Activated naive CD8-positive, alpha-beta T cell treated with anti-CD3 and anti-CD28 coated beads for 36 hours (primary cell): ENCODE measurements at regions not wholly inside any gene's neighbourhood (a gene's known extent, or its start where the extent isn't known, plus 50 kb on each side); places are given as distances from the start of the nearest gene placed in this dataset.
"Not testable (repeated sequence)": the region's sequence is repeated elsewhere in the genome, so short reads cannot be mapped to it uniquely, and the experiment has no call there.

Source experiments
- DNase-seq: peaks from one replicate; pipeline ENCODE4 v3.0.0; 2021
- H3K27ac Mint-ChIP-seq: one replicate; pipeline ENCODE4 v1.8.0; 2022; ENCODE audit warnings: mild to moderate bottlenecking, moderate library complexity, mixed read lengths
- H3K27me3 Mint-ChIP-seq: one replicate; pipeline ENCODE4 v1.8.0; 2022; ENCODE audit warnings: mild to moderate bottlenecking, mixed read lengths
- H3K36me3 Mint-ChIP-seq: one replicate; pipeline ENCODE4 v1.8.0; 2021; ENCODE audit warnings: mild to moderate bottlenecking, mixed read lengths
- H3K4me1 Mint-ChIP-seq: one replicate; pipeline ENCODE4 v1.8.0; 2021; ENCODE audit warnings: mixed read lengths
- H3K4me3 Mint-ChIP-seq: one replicate; pipeline ENCODE4 v1.8.0; 2022; ENCODE audit warnings: mild to moderate bottlenecking, moderate library complexity, mixed read lengths
- H3K9me3 Mint-ChIP-seq: one replicate; pipeline ENCODE4 v1.8.0; 2022; ENCODE audit warnings: mixed read lengths

DNA sequence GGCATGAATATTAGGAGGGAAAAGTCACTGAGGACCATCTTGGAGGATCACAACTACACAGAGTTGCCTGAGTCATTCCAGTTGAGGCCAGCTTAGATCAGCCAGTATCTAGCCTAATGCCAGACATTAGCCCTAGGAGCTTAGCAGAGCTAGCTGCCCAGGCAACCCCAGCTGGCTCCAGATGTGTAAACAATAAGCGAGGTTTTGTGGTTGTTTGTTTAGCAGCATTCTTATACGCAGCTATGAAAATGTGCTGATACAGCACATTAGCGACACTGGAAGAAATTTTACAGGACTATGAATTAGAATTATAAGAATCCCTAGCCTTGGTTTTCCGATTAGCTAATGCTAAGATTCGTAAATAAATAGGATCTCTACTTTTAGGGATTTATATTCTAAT lies 59.3 kb downstream of the BTBD3 start:
- Mint-ChIP-seq H3K9me3 (no peaks in the 10 kb centered on the region), H3K27ac (no peak overlapping the region), H3K27me3 (no peaks in the 10 kb centered on the region), H3K36me3 (no peaks in the 10 kb centered on the region), H3K4me1 (no peaks in the 10 kb centered on the region), H3K4me3 (no peak overlapping the region)
- DNase-seq: no peak

DNA sequence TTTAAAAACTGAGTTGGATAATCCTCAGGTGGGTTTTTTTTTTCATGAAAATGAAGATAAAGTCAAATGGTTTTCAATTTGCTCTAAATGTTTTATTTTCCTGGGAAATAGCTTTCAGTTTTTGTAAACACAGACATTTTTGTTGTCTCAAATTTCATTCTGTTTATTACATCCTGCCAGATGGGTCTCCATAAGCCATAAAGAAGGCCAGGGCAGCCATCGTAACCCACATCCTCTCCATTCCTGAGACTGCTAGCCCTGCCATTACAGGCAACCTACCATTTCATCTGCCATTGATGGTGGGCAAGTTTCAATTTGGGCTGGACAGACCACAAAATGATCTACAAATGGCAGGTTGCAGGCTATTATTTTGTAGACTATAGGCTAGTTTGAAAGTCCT lies 60.8 kb downstream of the BTBD3 start:
- H3K27ac Mint-ChIP-seq: no peak overlapping the region
- H3K4me3 Mint-ChIP-seq: no peak overlapping the region
- no peaks in the 10 kb centered on the region for H3K9me3 Mint-ChIP-seq
- no peaks in the 10 kb centered on the region for H3K36me3 Mint-ChIP-seq
- no peaks in the 10 kb centered on the region for H3K27me3 Mint-ChIP-seq
- no peak for DNase-seq
- no peaks in the 10 kb centered on the region for H3K4me1 Mint-ChIP-seq

DNA sequence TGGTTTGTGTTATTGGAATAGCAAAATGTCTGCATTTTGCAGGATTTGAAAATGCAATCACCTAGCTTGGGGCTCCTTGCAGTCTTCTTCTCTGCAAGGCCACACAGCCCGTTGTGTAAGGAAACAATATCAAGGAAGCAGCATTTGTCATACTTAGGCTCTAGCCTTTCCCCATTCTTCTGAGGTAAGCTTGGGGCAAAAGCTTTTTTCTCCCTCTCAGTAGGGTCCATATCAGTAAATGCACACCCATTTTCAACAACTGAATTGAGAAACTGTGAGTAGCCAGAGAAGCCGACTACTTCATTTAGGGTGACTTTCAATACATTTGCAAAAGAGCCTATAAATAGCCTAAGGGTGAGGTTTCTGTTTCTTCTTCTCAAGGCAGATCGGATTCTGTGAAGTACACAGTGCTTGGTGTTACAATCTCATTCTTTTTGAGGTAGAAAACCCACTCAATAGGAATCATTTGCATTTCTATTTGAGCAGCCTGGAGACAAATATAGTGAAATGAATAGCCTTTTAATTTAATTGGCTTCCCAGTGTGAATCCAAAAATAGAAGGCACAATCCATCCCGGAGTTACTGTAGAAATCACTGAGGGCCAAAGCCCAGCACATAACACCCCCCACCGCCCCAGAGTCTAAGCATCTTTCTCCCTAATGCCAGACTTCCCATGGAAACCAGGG lies 61.8 kb downstream of the BTBD3 start:
- no peak overlapping the region for H3K27ac Mint-ChIP-seq
- H3K4me3 Mint-ChIP-seq: no peak overlapping the region
- H3K36me3 Mint-ChIP-seq: no peaks in the 10 kb centered on the region
- no peak for DNase-seq
- H3K27me3 Mint-ChIP-seq: peaks cover 4% of the 10 kb centered on the region
- H3K9me3 Mint-ChIP-seq: no peaks in the 10 kb centered on the region
- no peaks in the 10 kb centered on the region for H3K4me1 Mint-ChIP-seq

DNA sequence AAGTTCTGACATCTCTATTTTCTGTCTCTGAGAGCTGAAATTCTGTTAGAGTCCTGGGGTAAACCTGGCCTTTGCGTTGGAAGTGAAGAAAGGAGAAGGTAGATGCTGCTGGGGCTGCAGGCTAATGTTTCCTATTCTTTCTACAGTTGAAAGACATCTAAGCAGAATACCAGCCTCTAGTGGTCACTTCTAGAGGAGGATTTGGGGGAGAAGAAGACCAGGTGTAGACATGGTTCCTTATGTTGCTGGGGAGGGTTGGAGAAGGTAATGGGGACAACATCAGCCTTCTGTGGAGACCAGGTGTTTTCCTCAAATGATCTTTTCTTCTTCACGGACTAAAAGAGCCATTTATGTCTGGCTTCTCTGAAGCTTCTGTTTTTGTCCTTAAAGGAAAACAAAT lies 62.6 kb downstream of the BTBD3 start:
- H3K4me1 Mint-ChIP-seq: no peaks in the 10 kb centered on the region
- H3K9me3 Mint-ChIP-seq: no peaks in the 10 kb centered on the region
- no peak for DNase-seq
- H3K4me3 Mint-ChIP-seq: no peak overlapping the region
- H3K27ac Mint-ChIP-seq: no peak overlapping the region
- H3K27me3 Mint-ChIP-seq: peaks cover 6% of the 10 kb centered on the region
- H3K36me3 Mint-ChIP-seq: no peaks in the 10 kb centered on the region

DNA sequence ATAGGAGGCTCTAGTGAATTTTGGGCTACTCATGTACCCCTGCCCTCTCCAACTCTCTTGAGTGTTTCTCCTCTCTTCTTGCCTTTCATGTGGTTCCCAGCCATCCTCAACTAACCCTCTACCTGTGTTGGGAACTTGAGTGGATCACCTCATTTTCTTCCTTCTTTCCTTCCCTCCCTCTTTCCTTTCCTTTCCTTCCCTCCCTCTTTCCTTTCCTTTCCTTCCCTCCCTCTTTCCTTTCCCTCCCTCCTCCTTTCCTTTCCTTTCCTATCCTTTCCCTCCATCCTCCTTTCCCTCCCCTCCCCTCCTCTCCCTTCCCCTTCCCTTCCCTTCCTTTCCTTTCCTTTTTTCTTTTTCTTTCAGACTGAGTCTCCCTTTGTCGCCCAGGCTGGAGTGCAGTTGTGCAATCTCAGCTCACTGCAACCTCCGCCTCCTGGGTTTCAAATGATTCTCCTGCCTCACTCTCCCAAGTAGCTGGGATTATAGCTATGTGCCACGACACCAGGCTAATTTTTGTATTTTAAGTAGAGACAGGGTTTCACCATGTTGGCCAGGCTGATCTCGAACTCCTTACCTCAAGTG lies 63.8 kb downstream of the BTBD3 start:
- Mint-ChIP-seq H3K27me3 (peaks cover 8% of the 10 kb centered on the region), H3K9me3 (peaks cover 2% of the 10 kb centered on the region), H3K4me1 (no peaks in the 10 kb centered on the region), H3K36me3 (no peaks in the 10 kb centered on the region), H3K4me3 (no peak overlapping the region), H3K27ac (no peak overlapping the region)
- DNase-seq: no peak

DNA sequence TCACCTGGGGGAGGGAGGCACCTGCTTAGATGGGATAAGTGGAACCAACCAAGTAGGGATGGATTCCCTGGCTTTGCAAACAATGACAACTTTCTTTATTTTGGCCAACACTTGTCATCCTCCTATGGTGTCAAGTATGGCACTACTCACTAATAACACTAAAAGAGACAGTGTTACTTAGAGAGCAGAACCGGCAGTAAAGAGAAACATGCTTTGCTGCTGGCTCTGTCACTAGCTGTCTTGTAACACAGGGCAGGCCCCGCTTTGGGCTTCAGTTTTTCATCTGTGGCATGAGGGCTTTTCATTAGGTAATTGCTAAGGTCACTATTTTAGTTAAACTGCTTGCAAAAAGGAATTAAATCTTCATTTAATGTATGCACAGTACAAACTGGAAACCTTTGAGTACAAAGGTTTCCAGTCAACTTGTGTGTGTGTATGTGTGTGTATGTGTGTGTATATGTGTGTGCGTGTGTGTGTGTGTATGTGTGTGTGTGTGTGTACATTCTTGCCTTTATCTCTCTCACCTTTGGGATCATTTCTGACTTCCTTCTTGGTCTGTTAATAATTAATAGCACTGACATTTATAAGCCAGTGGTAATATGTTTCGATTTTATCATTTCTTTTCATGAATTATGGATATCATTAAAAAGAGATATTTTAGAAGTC lies 64.7 kb downstream of the BTBD3 start:
- H3K4me3 Mint-ChIP-seq: no peak overlapping the region
- peaks cover 2% of the 10 kb centered on the region for H3K9me3 Mint-ChIP-seq

DNA sequence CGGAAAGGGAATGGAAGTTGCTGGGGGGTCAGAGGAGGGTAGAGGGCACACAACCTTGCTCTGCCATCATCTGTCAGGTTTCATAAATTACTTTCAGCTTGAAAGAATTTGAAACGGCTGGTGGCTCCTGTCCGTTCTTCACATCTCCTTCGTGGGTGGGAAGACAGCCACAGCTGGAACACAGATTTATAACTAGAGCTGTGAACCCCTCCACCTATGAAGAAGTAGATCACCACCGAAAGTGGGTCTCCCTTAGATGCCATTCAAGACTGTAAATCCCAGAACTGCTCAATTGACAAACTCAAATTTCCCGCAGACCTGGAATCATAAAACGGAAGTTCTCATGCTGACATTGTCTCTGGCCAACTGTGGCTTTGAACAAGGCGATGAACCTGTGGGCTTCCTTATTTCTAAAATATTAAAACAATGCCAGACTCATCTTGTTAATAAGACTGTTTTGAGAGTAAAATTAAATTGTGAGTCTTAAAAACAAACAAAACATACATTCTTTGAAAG lies 65.3 kb downstream of the BTBD3 start:
- Mint-ChIP-seq H3K36me3 (no peaks in the 10 kb centered on the region), H3K9me3 (peaks cover 2% of the 10 kb centered on the region), H3K4me3 (no peak overlapping the region), H3K27me3 (peaks cover 8% of the 10 kb centered on the region), H3K27ac (no peak overlapping the region), H3K4me1 (no peaks in the 10 kb centered on the region)
- no peak for DNase-seq

More for the DNA sequence above, 64.7 kb downstream of the BTBD3 start:
- Mint-ChIP-seq H3K4me1 (no peaks in the 10 kb centered on the region), H3K27ac (no peak overlapping the region), H3K27me3 (peaks cover 8% of the 10 kb centered on the region), H3K36me3 (no peaks in the 10 kb centered on the region)
- DNase-seq: no peak

DNA sequence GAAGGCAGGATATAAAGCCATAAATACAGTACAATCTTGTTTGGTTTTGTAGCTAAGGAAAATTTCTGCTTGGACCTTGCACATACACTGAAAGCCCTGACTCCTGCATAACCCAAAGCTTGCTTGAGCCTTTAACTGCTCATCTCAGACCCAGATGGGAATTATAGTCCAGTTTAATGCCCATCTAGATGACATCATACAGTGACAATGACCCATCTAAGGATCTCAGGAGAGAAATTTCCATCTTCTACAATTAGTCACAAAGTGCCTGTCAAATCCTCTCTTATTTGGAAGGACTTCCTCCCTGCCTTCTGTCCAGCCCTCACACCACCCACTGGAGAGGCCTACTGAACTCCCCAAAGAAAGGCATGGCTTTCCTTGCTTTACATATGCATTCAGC lies 69.3 kb downstream of the BTBD3 start:
- H3K27me3 Mint-ChIP-seq: peaks cover 8% of the 10 kb centered on the region
- H3K27ac Mint-ChIP-seq: no peak overlapping the region
- no peak overlapping the region for H3K4me3 Mint-ChIP-seq
- no peaks in the 10 kb centered on the region for H3K4me1 Mint-ChIP-seq
- H3K9me3 Mint-ChIP-seq: peaks cover 2% of the 10 kb centered on the region
- no peak for DNase-seq
- no peaks in the 10 kb centered on the region for H3K36me3 Mint-ChIP-seq

DNA sequence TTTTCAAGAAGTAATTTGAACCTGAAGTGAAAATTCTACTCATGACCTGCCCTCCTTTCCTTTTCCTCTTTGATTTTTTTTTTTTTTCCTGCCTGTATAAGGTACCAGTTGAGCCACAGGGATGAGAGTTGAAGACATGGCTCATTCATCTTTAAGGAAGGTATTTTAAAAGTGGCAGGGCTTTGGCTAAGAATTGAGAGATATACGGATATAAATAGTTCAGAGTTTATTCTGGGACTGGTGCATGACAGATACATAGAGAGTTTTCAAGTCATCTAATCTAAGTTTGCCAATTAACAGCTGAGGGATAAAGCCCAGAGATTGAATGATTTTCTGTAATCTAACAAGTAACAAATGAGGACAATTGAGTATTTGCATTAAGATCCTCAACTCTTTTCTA lies 69.8 kb downstream of the BTBD3 start:
- Mint-ChIP-seq H3K9me3 (peaks cover 2% of the 10 kb centered on the region), H3K4me1 (no peaks in the 10 kb centered on the region), H3K36me3 (no peaks in the 10 kb centered on the region), H3K4me3 (no peak overlapping the region), H3K27me3 (peaks cover 8% of the 10 kb centered on the region), H3K27ac (no peak overlapping the region)
- no peak for DNase-seq

DNA sequence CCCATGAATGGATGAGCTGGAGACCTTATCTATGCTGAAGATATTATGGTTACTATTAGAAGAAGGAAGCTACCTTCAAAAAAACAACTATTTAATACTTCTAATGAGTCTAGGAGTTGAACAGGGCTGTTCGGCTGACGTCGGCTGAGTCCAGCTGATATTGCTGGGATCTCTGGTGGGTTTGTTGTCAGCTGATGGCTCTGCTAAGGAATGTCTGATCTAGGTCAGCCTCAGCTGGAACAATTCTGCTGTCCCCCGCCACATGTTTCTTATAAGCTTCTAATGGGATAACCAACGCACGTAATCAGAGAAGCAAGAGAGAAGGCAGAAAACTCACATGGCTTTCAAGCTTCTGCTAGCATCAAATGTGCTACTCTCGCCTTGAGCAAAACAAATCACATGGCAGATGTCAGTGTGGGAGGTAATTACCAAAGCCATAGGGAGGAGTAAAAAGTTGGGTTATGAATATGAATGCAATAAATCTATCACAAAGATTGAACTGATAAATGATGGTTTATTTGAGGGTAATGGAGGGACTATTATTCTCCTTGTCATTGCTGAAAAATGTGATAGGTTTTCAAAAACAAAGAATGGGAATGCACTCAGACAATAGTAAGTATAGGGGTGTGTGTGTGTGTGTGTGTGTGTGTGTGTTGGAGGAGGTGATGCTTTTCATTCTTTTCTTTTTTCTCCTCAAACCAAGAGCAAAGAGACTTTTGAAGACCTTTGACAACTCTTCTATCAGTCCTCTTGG lies 71.5 kb downstream of the BTBD3 start:
- Mint-ChIP-seq H3K27me3 (peaks cover 9% of the 10 kb centered on the region), H3K27ac (no peak overlapping the region), H3K9me3 (peaks cover 2% of the 10 kb centered on the region), H3K4me1 (no peaks in the 10 kb centered on the region), H3K36me3 (no peaks in the 10 kb centered on the region), H3K4me3 (no peak overlapping the region)
- no peak for DNase-seq

DNA sequence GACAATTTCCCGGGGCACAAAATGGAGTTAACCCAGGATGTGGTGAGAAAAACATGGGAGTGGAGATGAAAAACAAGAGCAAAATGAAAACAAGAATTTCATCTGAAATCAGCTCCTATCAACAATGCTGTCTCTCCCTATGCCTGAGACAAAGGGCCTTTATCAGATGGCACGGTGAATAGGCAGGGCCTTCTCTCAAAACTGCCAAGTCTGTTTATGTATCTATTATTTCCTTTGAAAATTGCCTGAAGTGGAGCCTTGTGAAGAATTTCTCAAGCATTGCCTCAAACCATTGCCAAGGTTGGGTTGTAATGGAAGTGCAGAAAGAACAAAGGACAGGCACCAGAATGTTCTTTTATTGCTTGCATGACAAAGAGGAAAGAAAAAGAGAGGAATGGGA lies 74.7 kb downstream of the BTBD3 start:
- H3K4me3 Mint-ChIP-seq: no peak overlapping the region
- no peaks in the 10 kb centered on the region for H3K4me1 Mint-ChIP-seq
- H3K36me3 Mint-ChIP-seq: no peaks in the 10 kb centered on the region
- DNase-seq: no peak
- peaks cover 3% of the 10 kb centered on the region for H3K27me3 Mint-ChIP-seq
- no peaks in the 10 kb centered on the region for H3K9me3 Mint-ChIP-seq
- no peak overlapping the region for H3K27ac Mint-ChIP-seq

DNA sequence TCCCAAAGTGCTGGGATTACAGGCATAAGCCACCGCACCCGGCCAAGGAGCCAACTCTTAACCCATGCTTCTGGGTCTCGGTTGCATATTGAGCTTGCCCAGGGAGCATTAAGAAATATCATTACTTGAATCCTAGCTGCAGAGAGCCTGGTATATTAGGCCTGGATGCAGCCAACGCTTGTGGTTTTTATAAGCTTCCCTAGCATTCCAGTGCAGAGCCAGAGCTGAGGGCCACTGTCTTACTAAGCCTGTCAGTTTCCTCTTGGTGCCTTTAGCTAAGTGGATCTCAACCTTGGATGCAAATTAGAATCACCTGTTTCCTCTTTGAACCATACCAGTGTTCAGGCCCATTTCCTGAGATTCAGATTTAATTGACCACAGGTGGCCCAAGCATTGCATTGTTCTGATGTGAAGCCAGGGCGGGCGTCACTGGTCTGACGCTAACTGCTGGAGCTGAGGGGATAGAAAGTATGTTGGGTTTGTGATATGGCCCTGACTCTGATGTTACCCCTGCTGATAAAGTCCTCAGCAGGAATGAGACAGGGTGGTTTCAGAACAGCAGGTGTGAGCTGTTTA lies 76.3 kb downstream of the BTBD3 start:
- Mint-ChIP-seq H3K27ac (no peak overlapping the region), H3K4me3 (no peak overlapping the region), H3K36me3 (no peaks in the 10 kb centered on the region), H3K9me3 (no peaks in the 10 kb centered on the region), H3K27me3 (peaks cover 3% of the 10 kb centered on the region), H3K4me1 (no peaks in the 10 kb centered on the region)
- no peak for DNase-seq

DNA sequence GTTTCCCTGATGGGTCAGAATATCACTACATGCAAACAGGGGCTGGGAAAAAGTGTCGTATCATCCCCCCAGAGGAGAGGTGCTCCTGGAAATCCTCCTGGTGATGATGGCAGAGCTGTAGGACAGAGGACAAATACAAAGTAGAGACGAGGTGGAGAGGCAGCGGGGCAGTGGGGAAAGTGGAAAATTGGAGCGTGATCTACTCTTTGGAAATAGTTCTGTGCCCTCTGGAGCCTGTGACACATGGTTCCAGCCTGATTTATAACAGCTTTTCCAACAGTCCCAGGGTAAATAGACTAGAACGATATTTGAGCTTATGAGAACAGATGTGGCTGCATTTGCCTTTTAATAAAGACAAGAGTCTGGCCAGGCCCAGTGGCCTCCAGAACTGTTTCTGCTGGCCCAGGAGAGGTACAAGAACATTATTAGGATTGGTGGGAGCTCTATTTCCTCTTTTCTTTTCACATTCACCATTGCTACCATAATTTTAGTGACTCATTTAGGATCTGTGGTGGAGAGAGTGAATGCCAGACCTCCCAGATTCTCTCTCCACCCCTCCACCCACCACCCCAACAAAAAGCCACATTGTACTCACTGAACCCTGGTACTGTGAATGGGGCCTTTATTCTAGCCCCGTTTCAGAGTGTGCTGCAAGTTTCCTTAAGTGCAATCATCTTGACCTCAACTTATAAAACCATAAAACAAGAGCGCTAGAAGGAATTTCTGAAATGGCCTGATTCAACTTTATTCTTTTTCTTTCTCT lies 78.3 kb downstream of the BTBD3 start:
- H3K9me3 Mint-ChIP-seq: no peaks in the 10 kb centered on the region
- no peaks in the 10 kb centered on the region for H3K4me1 Mint-ChIP-seq
- DNase-seq: no peak
- no peaks in the 10 kb centered on the region for H3K36me3 Mint-ChIP-seq
- no peak overlapping the region for H3K4me3 Mint-ChIP-seq
- peaks cover 3% of the 10 kb centered on the region for H3K27me3 Mint-ChIP-seq
- no peak overlapping the region for H3K27ac Mint-ChIP-seq

DNA sequence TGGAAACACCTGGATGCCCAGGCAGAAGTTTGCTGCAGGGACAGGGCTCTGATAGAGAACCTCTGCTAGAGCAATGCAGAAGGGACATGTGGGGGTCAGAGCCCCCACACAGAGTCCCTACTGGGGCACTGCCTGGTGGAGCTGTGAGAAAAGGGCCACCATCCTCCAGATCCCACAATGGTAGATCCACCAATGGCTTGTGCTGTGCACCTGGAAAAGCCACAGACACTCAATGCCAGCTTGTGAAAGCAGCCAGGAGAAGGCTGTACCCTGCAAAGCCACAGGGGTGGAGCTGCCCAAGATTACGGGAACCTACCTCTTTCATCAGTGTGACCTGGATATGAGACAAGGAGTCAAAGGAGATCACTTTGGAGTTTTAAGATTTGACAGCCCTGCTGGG lies 87.1 kb downstream of the BTBD3 start:
- not testable (repeated sequence) for H3K9me3 Mint-ChIP-seq, H3K36me3 Mint-ChIP-seq, H3K4me3 Mint-ChIP-seq, H3K27me3 Mint-ChIP-seq, DNase-seq, H3K4me1 Mint-ChIP-seq, H3K27ac Mint-ChIP-seq
